ENCODE measurements at regions not wholly inside any gene's neighbourhood (a gene's known extent, or its start where the extent isn't known, plus 50 kb on each side); places are given as distances from the start of the nearest gene placed in this dataset.

GRCh38 chr7:112939574-112940313 is 146.9 kb downstream of the GPR85 start (continued):
- TF ChIP-seq ZNF518A (tag by site-specific recombination; conservative IDR thresholded peaks at IDR 0.05; ENCODE audit: low read depth) (peak; percentile 48; the same call in 1 of the 2 replicates), KLF16 (tag by site-specific recombination; IDR thresholded peaks at IDR 0.05) (peak; percentile 20; the same call in 1 of the 2 replicates), ZNF335 (tag by site-specific recombination; conservative IDR thresholded peaks at IDR 0.05) (peak; percentile 84), ZXDB (tag by site-specific recombination; IDR thresholded peaks at IDR 0.05) (peak; percentile 54; the same call in 1 of the 2 replicates), GLIS1 (tag by site-specific recombination; IDR thresholded peaks at IDR 0.05) (no peak; the same call in none of the 2 replicates), ZBTB48 (tag by site-specific recombination; IDR thresholded peaks at IDR 0.05) (peak; percentile 89), ZNF292 (tag by site-specific recombination; IDR thresholded peaks at IDR 0.05; ENCODE audit: borderline replicate concordance, low read depth) (no peak), REST (tag by site-specific recombination; IDR thresholded peaks at IDR 0.05) (peak; percentile 23; the same call in 1 of the 2 replicates), ZNF555 (tag by site-specific recombination; conservative IDR thresholded peaks at IDR 0.05) (no peak), ZNF341 (tag by site-specific recombination; IDR thresholded peaks at IDR 0.05; ENCODE audit: low read depth) (peak; percentile 81), GLIS2 (tag by site-specific recombination; IDR thresholded peaks at IDR 0.05) (peak; percentile 97), ZNF398 (tag by site-specific recombination; IDR thresholded peaks at IDR 0.05) (peak; percentile 88), ZNF280C (tag by site-specific recombination; IDR thresholded peaks at IDR 0.05) (no peak), ZNF610 (tag by site-specific recombination; IDR thresholded peaks at IDR 0.05; ENCODE audit: borderline replicate concordance) (peak; percentile 82; the same call in 1 of the 2 replicates), ZBTB6 (tag by site-specific recombination; IDR thresholded peaks at IDR 0.05) (peak; percentile 65), ZNF221 (tag by site-specific recombination; IDR thresholded peaks at IDR 0.05; ENCODE audit: borderline replicate concordance) (no peak), SP3 (tag by site-specific recombination; IDR thresholded peaks at IDR 0.05) (peak; percentile 90), ZEB2 (tag by site-specific recombination; IDR thresholded peaks at IDR 0.05) (peak; percentile 55; the same call in 1 of the 2 replicates), ZNF843 (tag by site-specific recombination; IDR thresholded peaks at IDR 0.05) (no peak), ZNF560 (tag by site-specific recombination; IDR thresholded peaks at IDR 0.05; ENCODE audit: borderline replicate concordance) (0 out of 2 replicates have a peak, but pooled peaks have one; percentile 13)
